ENCODE measurements at regions not wholly inside any gene's neighbourhood (a gene's known extent, or its start where the extent isn't known, plus 50 kb on each side); places are given as distances from the start of the nearest gene placed in this dataset.
"Not testable (repeated sequence)": the region's sequence is repeated elsewhere in the genome, so short reads cannot be mapped to it uniquely, and the experiment has no call there.

- intact Hi-C loops (cut with DNase I); H3K27ac ChIP-seq; H3K36me3 ChIP-seq (ENCODE audit: insufficient read depth in 1 of 2, low read depth in 1 of 2); H3K4me1 ChIP-seq; H3K27me3 ChIP-seq (ENCODE audit: insufficient read depth in 3 of 3, low read length in 2 of 3); H3K4me3 ChIP-seq; ATAC-seq; DNase-seq; H3K9me3 ChIP-seq: not testable (repeated sequence)
- 74 to 78% (median 75%) methylated on average over 13 of the region's 13 CpGs for WGBS, 3 donors
- TF ChIP-seq CTCF (IDR thresholded peaks at IDR 0.05), result peak; percentile 9
These were observed 78.9 kb upstream of the VEPH1 start for GRCh38 chr3:157581956-157582636.

GRCh38 chr3:157581371-157581770 is 78.2 kb upstream of the VEPH1 start:
- ATAC-seq, result no peak
- 63 to 66% (median 64%) methylated on average over 5 of the region's 5 CpGs for WGBS, 3 donors
- DNase-seq, result no peak

GRCh38 chr3:157578181-157578580 is 75.0 kb upstream of the VEPH1 start:
- DNase-seq (no peak), ATAC-seq (no peak)
- intact Hi-C loops (cut with DNase I), result no loop called here
- Histone ChIP-seq H3K27me3 (ENCODE audit: insufficient read depth in 3 of 3, low read length in 2 of 3) (no peaks in the 10 kb centered on the region), H3K27ac (no peak overlapping the region), H3K36me3 (ENCODE audit: insufficient read depth in 1 of 2, low read depth in 1 of 2) (no peaks in the 10 kb centered on the region), H3K9me3 (no peaks in the 10 kb centered on the region), H3K4me3 (no peak overlapping the region), H3K4me1 (no peaks in the 10 kb centered on the region)
- 72 to 75% (median 75%) methylated on average over 3 of the region's 3 CpGs for WGBS, 3 donors
- TF ChIP-seq CTCF (IDR thresholded peaks at IDR 0.05), result no peak

More at GRCh38 chr3:157581371-157581770, 78.2 kb upstream of the VEPH1 start:
- Histone ChIP-seq H3K9me3 (no peaks in the 10 kb centered on the region), H3K4me1 (no peaks in the 10 kb centered on the region), H3K36me3 (ENCODE audit: insufficient read depth in 1 of 2, low read depth in 1 of 2) (no peaks in the 10 kb centered on the region), H3K4me3 (no peak overlapping the region), H3K27me3 (ENCODE audit: insufficient read depth in 3 of 3, low read length in 2 of 3) (no peaks in the 10 kb centered on the region), H3K27ac (no peak overlapping the region)
- no peak for TF ChIP-seq CTCF (IDR thresholded peaks at IDR 0.05)
- intact Hi-C loops (cut with DNase I), result no loop called here

- no peak for ATAC-seq
- Histone ChIP-seq H3K27ac (no peak overlapping the region), H3K27me3 (ENCODE audit: insufficient read depth in 3 of 3, low read length in 2 of 3) (no peaks in the 10 kb centered on the region), H3K4me3 (no peak overlapping the region), H3K4me1 (no peaks in the 10 kb centered on the region), H3K36me3 (ENCODE audit: insufficient read depth in 1 of 2, low read depth in 1 of 2) (no peaks in the 10 kb centered on the region), H3K9me3 (no peaks in the 10 kb centered on the region)
- TF ChIP-seq CTCF (IDR thresholded peaks at IDR 0.05), result no peak
- intact Hi-C loops (cut with DNase I), result no loop called here
- DNase-seq, result no peak
- WGBS, 3 donors, result 57 to 63% (median 58%) methylated on average over 3 of the region's 3 CpGs
These were observed 71.3 kb upstream of the VEPH1 start for GRCh38 chr3:157574531-157574930.

Data from psoas muscle (tissue), 7 donors.